ENCODE measurements at regions not wholly inside any gene's neighbourhood (a gene's known extent, or its start where the extent isn't known, plus 50 kb on each side); places are given as distances from the start of the nearest gene placed in this dataset.
"Not testable (repeated sequence)": the region's sequence is repeated elsewhere in the genome, so short reads cannot be mapped to it uniquely, and the experiment has no call there.

- Mint-ChIP-seq H3K4me1 (ENCODE audit: low read depth in 2 of 2) (no peaks in the 10 kb centered on the region), H3K4me3 (no peak overlapping the region), H3K27me3 (no peaks in the 10 kb centered on the region), H3K27ac (no peak overlapping the region), H3K36me3 (ENCODE audit: insufficient read depth) (no peaks in the 10 kb centered on the region), H3K9me3 (no peaks in the 10 kb centered on the region)
- ATAC-seq (replicated peaks) (no peak), DNase-seq (no peak)
These were observed 763.1 kb downstream of the TAF11L14 start for GRCh38 chr5:18397371-18397770.

GRCh38 chr5:18397891-18398290, 763.6 kb downstream of the TAF11L14 start:
- DNase-seq (no peak), ATAC-seq (replicated peaks) (no peak)
- no peaks in the 10 kb centered on the region for H3K27me3 Mint-ChIP-seq
- H3K27ac Mint-ChIP-seq, result no peak overlapping the region
- no peaks in the 10 kb centered on the region for H3K36me3 Mint-ChIP-seq (ENCODE audit: insufficient read depth)
- no peak overlapping the region for H3K4me3 Mint-ChIP-seq
- H3K4me1 Mint-ChIP-seq (ENCODE audit: low read depth in 2 of 2), result no peaks in the 10 kb centered on the region
- H3K9me3 Mint-ChIP-seq, result no peaks in the 10 kb centered on the region

GRCh38 chr5:18399461-18400327, 765.4 kb downstream of the TAF11L14 start:
- not testable (repeated sequence) for H3K4me3 Mint-ChIP-seq; DNase-seq; ATAC-seq (replicated peaks); H3K4me1 Mint-ChIP-seq (ENCODE audit: low read depth in 2 of 2); H3K36me3 Mint-ChIP-seq (ENCODE audit: insufficient read depth); H3K27me3 Mint-ChIP-seq; H3K27ac Mint-ChIP-seq; H3K9me3 Mint-ChIP-seq

- Mint-ChIP-seq H3K27ac (no peak overlapping the region), H3K36me3 (ENCODE audit: insufficient read depth) (no peaks in the 10 kb centered on the region), H3K9me3 (no peaks in the 10 kb centered on the region), H3K4me3 (no peak overlapping the region), H3K27me3 (no peaks in the 10 kb centered on the region), H3K4me1 (ENCODE audit: low read depth in 2 of 2) (no peaks in the 10 kb centered on the region)
- no peak for ATAC-seq (replicated peaks)
- DNase-seq, result no peak
These were observed 768.9 kb downstream of the TAF11L14 start for GRCh38 chr5:18403141-18403540.

GRCh38 chr5:18403941-18404438, 769.7 kb downstream of the TAF11L14 start:
- Mint-ChIP-seq H3K4me3 (no peak overlapping the region), H3K27me3 (no peaks in the 10 kb centered on the region), H3K27ac (no peak overlapping the region), H3K4me1 (ENCODE audit: low read depth in 2 of 2) (no peaks in the 10 kb centered on the region), H3K36me3 (ENCODE audit: insufficient read depth) (no peaks in the 10 kb centered on the region), H3K9me3 (no peaks in the 10 kb centered on the region)
- ATAC-seq (replicated peaks) (no peak), DNase-seq (no peak)

- H3K9me3 Mint-ChIP-seq, result peaks cover 0 to 4% of the 10 kb centered on the region in 2 donors
- H3K36me3 Mint-ChIP-seq (ENCODE audit: insufficient read depth), result no peaks in the 10 kb centered on the region
- H3K27me3 Mint-ChIP-seq, result no peaks in the 10 kb centered on the region
- no peaks in the 10 kb centered on the region for H3K4me1 Mint-ChIP-seq (ENCODE audit: low read depth in 2 of 2)
- H3K27ac Mint-ChIP-seq, result no peak overlapping the region
- no peak overlapping the region for H3K4me3 Mint-ChIP-seq
- DNase-seq (no peak), ATAC-seq (replicated peaks) (no peak)
These were observed 786.5 kb downstream of the TAF11L14 start for GRCh38 chr5:18420711-18421110.

GRCh38 chr5:18433336-18433735, 799.1 kb downstream of the TAF11L14 start:
- H3K4me1 Mint-ChIP-seq (ENCODE audit: low read depth in 2 of 2), result no peaks in the 10 kb centered on the region
- H3K9me3 Mint-ChIP-seq, result peaks cover 0 to 4% of the 10 kb centered on the region in 2 donors
- no peak overlapping the region for H3K27ac Mint-ChIP-seq
- ATAC-seq (replicated peaks), result no peak
- H3K4me3 Mint-ChIP-seq, result no peak overlapping the region
- H3K36me3 Mint-ChIP-seq (ENCODE audit: insufficient read depth), result no peaks in the 10 kb centered on the region
- H3K27me3 Mint-ChIP-seq, result no peaks in the 10 kb centered on the region
- DNase-seq, result no peak

- Mint-ChIP-seq H3K36me3 (ENCODE audit: insufficient read depth) (peaks cover 3% of the 10 kb centered on the region), H3K27me3 (no peaks in the 10 kb centered on the region), H3K4me1 (ENCODE audit: low read depth in 2 of 2) (no peaks in the 10 kb centered on the region), H3K4me3 (no peak overlapping the region), H3K9me3 (peaks cover 0 to 2% of the 10 kb centered on the region in 2 donors), H3K27ac (no peak overlapping the region)
- no peak for DNase-seq
- no peak for ATAC-seq (replicated peaks)
These were observed 803.9 kb downstream of the TAF11L14 start for GRCh38 chr5:18438126-18438525.

GRCh38 chr5:18455521-18455920, 821.3 kb downstream of the TAF11L14 start:
- DNase-seq (no peak), ATAC-seq (replicated peaks) (no peak)
- Mint-ChIP-seq H3K27me3 (no peaks in the 10 kb centered on the region), H3K4me3 (no peak overlapping the region), H3K9me3 (peaks cover 2 to 24% of the 10 kb centered on the region in 2 donors), H3K4me1 (ENCODE audit: low read depth in 2 of 2) (no peaks in the 10 kb centered on the region), H3K36me3 (ENCODE audit: insufficient read depth) (no peaks in the 10 kb centered on the region), H3K27ac (no peak overlapping the region)

- DNase-seq (no peak), ATAC-seq (replicated peaks) (no peak)
- peaks cover 0 to 14% of the 10 kb centered on the region in 2 donors for H3K9me3 Mint-ChIP-seq
- H3K27ac Mint-ChIP-seq, result no peak overlapping the region
- H3K4me1 Mint-ChIP-seq (ENCODE audit: low read depth in 2 of 2), result no peaks in the 10 kb centered on the region
- H3K36me3 Mint-ChIP-seq (ENCODE audit: insufficient read depth), result no peaks in the 10 kb centered on the region
- no peaks in the 10 kb centered on the region for H3K27me3 Mint-ChIP-seq
- H3K4me3 Mint-ChIP-seq, result no peak overlapping the region
These were observed 823.0 kb downstream of the TAF11L14 start for GRCh38 chr5:18457255-18457654.

- Mint-ChIP-seq H3K4me3 (no peak overlapping the region), H3K27ac (no peak overlapping the region), H3K36me3 (ENCODE audit: insufficient read depth) (no peaks in the 10 kb centered on the region), H3K9me3 (peaks cover 0 to 7% of the 10 kb centered on the region in 2 donors), H3K27me3 (no peaks in the 10 kb centered on the region), H3K4me1 (ENCODE audit: low read depth in 2 of 2) (no peaks in the 10 kb centered on the region)
- DNase-seq (no peak), ATAC-seq (replicated peaks) (no peak)
These were observed 827.5 kb downstream of the TAF11L14 start for GRCh38 chr5:18461766-18462165.

- Mint-ChIP-seq H3K27me3 (no peaks in the 10 kb centered on the region), H3K4me1 (ENCODE audit: low read depth in 2 of 2) (no peaks in the 10 kb centered on the region), H3K27ac (no peak overlapping the region), H3K36me3 (ENCODE audit: insufficient read depth) (no peaks in the 10 kb centered on the region), H3K4me3 (no peak overlapping the region), H3K9me3 (no peaks in the 10 kb centered on the region)
- ATAC-seq (replicated peaks) (no peak), DNase-seq (no peak)
These were observed 831.8 kb downstream of the TAF11L14 start for GRCh38 chr5:18465833-18466681.

GRCh38 chr5:18466731-18467130, 832.5 kb downstream of the TAF11L14 start:
- DNase-seq (no peak), ATAC-seq (replicated peaks) (no peak)
- Mint-ChIP-seq H3K36me3 (ENCODE audit: insufficient read depth) (no peaks in the 10 kb centered on the region), H3K4me1 (ENCODE audit: low read depth in 2 of 2) (no peaks in the 10 kb centered on the region), H3K27me3 (no peaks in the 10 kb centered on the region), H3K9me3 (no peaks in the 10 kb centered on the region), H3K27ac (no peak overlapping the region), H3K4me3 (no peak overlapping the region)

GRCh38 chr5:18471791-18472190, 837.5 kb downstream of the TAF11L14 start:
- not testable (repeated sequence) for H3K4me1 Mint-ChIP-seq (ENCODE audit: low read depth in 2 of 2); H3K27ac Mint-ChIP-seq; H3K36me3 Mint-ChIP-seq (ENCODE audit: insufficient read depth); H3K4me3 Mint-ChIP-seq; ATAC-seq (replicated peaks); DNase-seq; H3K27me3 Mint-ChIP-seq; H3K9me3 Mint-ChIP-seq

Data from effector memory CD8-positive, alpha-beta T cell (primary cell).